IMR-90 (cell line): ENCODE measurements at regions not wholly inside any gene's neighbourhood (a gene's known extent, or its start where the extent isn't known, plus 50 kb on each side); places are given as distances from the start of the nearest gene placed in this dataset.

ENCODE experiments used
- ATAC-seq: fragments of 200-7000 bp; cut with Tn5 transposase; 2 replicates; pipeline ENCODE4 v1.9.1; 2020; ENCODE audit warnings: low read depth, mild to moderate bottlenecking, moderate library complexity
- BruUV-seq: library from RNA; stranded (reverse); fragments of 400-500 nt; replicated peaks from 2 replicates; lab custom pipeline; 2021; lab: Mats Ljungman, UMichigan
- CTCF ChIA-PET: fragments of 300-600 bp; formaldehyde crosslinking; extraction: SDS; loops from one replicate; lab custom pipeline; 2021; ENCODE audit warnings: antibody characterized with exemption; lab: Yijun Ruan, JAX
- POLR2A ChIA-PET: fragments of 300-600 bp; sonication (Branson Sonifier 250); formaldehyde crosslinking; loops from one replicate; lab custom pipeline; 2022; ENCODE audit warnings: antibody characterized with exemption; ENCODE audit not compliant: unreplicated experiment; lab: Charles Lee
- DNase-seq: peaks from one replicate; pipeline ENCODE4 v3.0.0; 2013
- H2AFZ ChIP-seq: replicated peaks from 2 replicates; pipeline ENCODE3; 2013; ENCODE audit warnings: low read length, mild to moderate bottlenecking; ENCODE audit not compliant: poor library complexity
- H2AK5ac ChIP-seq: 2 replicates; pipeline ENCODE4 v1.6.1; 2013; ENCODE audit warnings: low read depth, low read length, inconsistent platforms
- H2AK9ac ChIP-seq: replicated peaks from 2 replicates; pipeline ENCODE3; 2013; ENCODE audit warnings: mild to moderate bottlenecking, low read depth, low read length, moderate library complexity; ENCODE audit not compliant: poor library complexity
- H2BK120ac ChIP-seq: 2 replicates; pipeline ENCODE4 v1.6.1; 2013; ENCODE audit warnings: low read depth, low read length, inconsistent platforms
- H2BK15ac ChIP-seq: 3 replicates; pipeline ENCODE4 v1.6.1; 2013; ENCODE audit warnings: low read depth, low read length, inconsistent platforms
- H2BK20ac ChIP-seq: 2 replicates; pipeline ENCODE4 v1.6.1; 2013; ENCODE audit warnings: low read depth, mild to moderate bottlenecking, inconsistent platforms, low read length, moderate library complexity
- H2BK5ac ChIP-seq: 2 replicates; pipeline ENCODE4 v1.6.1; 2013; ENCODE audit warnings: mild to moderate bottlenecking, low read depth, low read length, inconsistent platforms; ENCODE audit not compliant: poor library complexity, severe bottlenecking
- H3K14ac ChIP-seq: replicated peaks from 2 replicates; pipeline ENCODE4 v1.6.1; 2013; ENCODE audit warnings: low read depth, low read length, inconsistent platforms
- H3K18ac ChIP-seq: 2 replicates; pipeline ENCODE4 v1.6.1; 2013; ENCODE audit warnings: low read depth, low read length, control low read depth
- H3K23ac ChIP-seq: 2 replicates; pipeline ENCODE4 v1.6.1; 2013; ENCODE audit warnings: low read depth, low read length, inconsistent platforms
- H3K27ac ChIP-seq: 2 replicates; pipeline ENCODE4 v1.5.1; 2013; ENCODE audit warnings: mild to moderate bottlenecking, control low read depth, low read length; ENCODE audit not compliant: insufficient read depth
- H3K27me3 ChIP-seq: 2 replicates; pipeline ENCODE4 v1.6.1; 2013; ENCODE audit warnings: low read length; ENCODE audit not compliant: control insufficient read depth, insufficient read depth
- H3K36me3 ChIP-seq: 2 replicates; pipeline ENCODE4 v1.6.1; 2013; ENCODE audit warnings: low read length, mixed read lengths; ENCODE audit not compliant: control insufficient read depth, insufficient read depth
- H3K4ac ChIP-seq: 2 replicates; pipeline ENCODE4 v1.6.1; 2013; ENCODE audit warnings: low read depth, low read length, inconsistent platforms
- H3K4me1 ChIP-seq: 2 replicates; pipeline ENCODE4 v1.6.1; 2013; ENCODE audit warnings: low read length, mixed read lengths; ENCODE audit not compliant: control insufficient read depth, insufficient read depth
- H3K4me2 ChIP-seq: 2 replicates; pipeline ENCODE4 v1.6.1; 2013; ENCODE audit warnings: low read depth, mild to moderate bottlenecking, control low read depth, low read length, moderate library complexity
- H3K4me3 ChIP-seq: 2 replicates; pipeline ENCODE4 v1.5.1; 2013; ENCODE audit warnings: low read depth, mild to moderate bottlenecking, control low read depth, low read length, moderate library complexity; ENCODE audit not compliant: insufficient read depth
- H3K56ac ChIP-seq: 2 replicates; pipeline ENCODE4 v1.6.1; 2013; ENCODE audit warnings: low read length, inconsistent platforms; ENCODE audit not compliant: insufficient read depth; ENCODE audit errors: extremely low read depth
- H3K79me1 ChIP-seq, 2 experiments: 2 replicates each; pipeline ENCODE4 v1.6.1; 2013; ENCODE audit warnings: low read length in 2 of 2, inconsistent platforms in 1 of 2, low read depth in 1 of 2
- H3K9ac ChIP-seq: 2 replicates; pipeline ENCODE4 v1.6.1; 2013; ENCODE audit warnings: low read depth, low read length, control low read depth
- H3K9me1 ChIP-seq: 2 replicates; pipeline ENCODE4 v1.6.1; 2013; ENCODE audit warnings: low read length, inconsistent platforms; ENCODE audit not compliant: insufficient read depth
- H3K9me3 ChIP-seq: 2 replicates; pipeline ENCODE4 v1.6.1; 2013; ENCODE audit warnings: low read length; ENCODE audit not compliant: control insufficient read depth, insufficient read depth
- H4K20me1 ChIP-seq: 2 replicates; pipeline ENCODE4 v1.6.1; 2013; ENCODE audit warnings: low read length, inconsistent platforms; ENCODE audit not compliant: insufficient read depth
- H4K5ac ChIP-seq: 2 replicates; pipeline ENCODE4 v1.6.1; 2013; ENCODE audit warnings: mild to moderate bottlenecking, low read depth, low read length, control low read depth
- H4K8ac ChIP-seq, 2 experiments: 2 replicates each; pipeline ENCODE4 v1.6.1; 2013; ENCODE audit warnings: low read depth in 2 of 2, low read length in 2 of 2, control low read depth in 1 of 2, inconsistent platforms in 1 of 2
- H4K91ac ChIP-seq: 2 replicates; pipeline ENCODE4 v1.6.1; 2013; ENCODE audit warnings: low read depth, low read length, inconsistent platforms; ENCODE audit not compliant: insufficient read depth
- BHLHE40 ChIP-seq: fragments of 150-350 bp; IDR thresholded peaks from 2 replicates; pipeline ENCODE4 v1.6.1; 2016; ENCODE audit warnings: mild to moderate bottlenecking, low read depth, low read length
- CEBPB ChIP-seq: IDR thresholded peaks from 2 replicates; pipeline ENCODE4 v1.6.1; 2012; ENCODE audit warnings: low read depth, low read length, improper control_type of control experiment
- CHD1 ChIP-seq: IDR thresholded peaks from 2 replicates; pipeline ENCODE4 v1.6.1; 2012; ENCODE audit warnings: low read depth, low read length, improper control_type of control experiment
- CTCF ChIP-seq: conservative IDR thresholded peaks from 2 replicates; pipeline ENCODE4 v1.5.1; 2012; ENCODE audit warnings: mild to moderate bottlenecking, low read depth, low read length, improper control_type of control experiment
- ELK1 ChIP-seq: fragments of 150-350 bp; IDR thresholded peaks from 2 replicates; pipeline ENCODE4 v1.6.1; 2016; ENCODE audit warnings: low read depth, mild to moderate bottlenecking, low read length, moderate library complexity, borderline replicate concordance
- FOS ChIP-seq: fragments of 150-350 bp; IDR thresholded peaks from 2 replicates; pipeline ENCODE4 v1.6.1; 2016; ENCODE audit warnings: low read depth, low read length
- MAFK ChIP-seq: IDR thresholded peaks from 2 replicates; pipeline ENCODE4 v1.6.1; 2012; ENCODE audit warnings: low read depth, low read length, improper control_type of control experiment
- MAZ ChIP-seq: IDR thresholded peaks from 2 replicates; pipeline ENCODE4 v1.6.1; 2012; ENCODE audit warnings: low read depth, mild to moderate bottlenecking, low read length, improper control_type of control experiment, moderate library complexity, borderline replicate concordance
- MXI1 ChIP-seq: IDR thresholded peaks from 2 replicates; pipeline ENCODE4 v1.6.1; 2012; ENCODE audit warnings: low read depth, mild to moderate bottlenecking, low read length, moderate library complexity, borderline replicate concordance
- NFE2L2 ChIP-seq: fragments of 150-350 bp; IDR thresholded peaks from 2 replicates; pipeline ENCODE4 v1.6.1; 2016; ENCODE audit warnings: low read depth, mild to moderate bottlenecking, low read length
- POLR2A ChIP-seq: IDR thresholded peaks from 2 replicates; pipeline ENCODE4 v1.6.1; 2012; ENCODE audit warnings: mild to moderate bottlenecking, low read depth, low read length
- RAD21 ChIP-seq: IDR thresholded peaks from 2 replicates; pipeline ENCODE4 v1.6.1; 2012; ENCODE audit warnings: low read length, improper control_type of control experiment
- RCOR1 ChIP-seq: IDR thresholded peaks from 2 replicates; pipeline ENCODE4 v1.6.1; 2012; ENCODE audit warnings: mild to moderate bottlenecking, low read length, improper control_type of control experiment; ENCODE audit not compliant: insufficient replicate concordance
- RFX5 ChIP-seq: IDR thresholded peaks from 2 replicates; pipeline ENCODE4 v1.8.0; 2012; ENCODE audit warnings: low read depth, mild to moderate bottlenecking, low read length, moderate library complexity
- SMC3 ChIP-seq: fragments of 150-350 bp; IDR thresholded peaks from 2 replicates; pipeline ENCODE4 v1.6.1; 2016; ENCODE audit warnings: low read depth, mild to moderate bottlenecking, antibody characterized with exemption, low read length, moderate library complexity
- USF2 ChIP-seq: fragments of 150-350 bp; IDR thresholded peaks from 2 replicates; pipeline ENCODE4 v1.6.1; 2017; ENCODE audit warnings: mild to moderate bottlenecking, antibody characterized with exemption, low read length, low read depth
- WGBS, 2 experiments: methylation state at CpG; one replicate each; pipeline versions ENCODE4 v1.1.5 to v1.1.7; 2013; ENCODE audit warnings: missing lambda C conversion rate in 2 of 2; ENCODE audit not compliant: insufficient read length in 1 of 2; ENCODE audit errors: extremely low coverage in 2 of 2; 5-methylcytosine and 5-hydroxymethylcytosine counted together
- dilution Hi-C: fragments of 300-500 bp; cut with HindIII; formaldehyde crosslinking; loops from one replicate; pipeline ENCODE4 v1.14.3; 2018; ENCODE audit warnings: low sequenced_read_pairs; ENCODE audit not compliant: unreplicated experiment
- in situ Hi-C: fragments of 300-500 bp; cut with MboI; formaldehyde crosslinking; loops from 3 replicates; pipeline ENCODE4 v1.14.3; 2019; ENCODE audit warnings: low sequenced_read_pairs, inconsistent platforms, mixed read lengths
- intact Hi-C: fragments of 100-400 bp; cut with micrococcal nuclease; formaldehyde crosslinking; loops from 2 replicates; pipeline ENCODE4 v1.10.0; 2022

GRCh38 chr6:122081921-122082320, 317.5 kb upstream of the HSF2 start:
- Histone ChIP-seq H3K79me1 (no peaks in the 10 kb centered on the region), H4K5ac (no peak overlapping the region), H3K56ac (no peak overlapping the region), H3K4me3 (no peak overlapping the region), H2BK15ac (no peak overlapping the region), H3K27me3 (no peaks in the 10 kb centered on the region; the same call in 1 of the 2 replicates), H3K14ac (no peak overlapping the region), H3K9ac (no peak overlapping the region), H2BK5ac (no peak overlapping the region), H3K36me3 (no peaks in the 10 kb centered on the region), H4K20me1 (no peaks in the 10 kb centered on the region), H3K9me1 (no peaks in the 10 kb centered on the region), H3K27ac (no peak overlapping the region), H2AK9ac (no peak overlapping the region), H2AFZ (peak overlapping the region; percentile 32), H2BK120ac (no peak overlapping the region), H2AK5ac (no peak overlapping the region), H3K4ac (no peak overlapping the region), H3K4me1 (no peaks in the 10 kb centered on the region), H3K9me3 (no peaks in the 10 kb centered on the region), H3K4me2 (peak overlapping the region; percentile 13; the same call in 1 of the 2 replicates), H2BK20ac (no peak overlapping the region), H4K8ac (no peak overlapping the region), H3K23ac (no peak overlapping the region), H4K91ac (no peak overlapping the region), H3K18ac (no peak overlapping the region)
- DNase-seq: no peak
- in situ Hi-C loops (no loop called here), intact Hi-C loops (no loop called here), dilution Hi-C loops (no loop called here)
- ChIA-PET CTCF (no interaction called here), POLR2A (no interaction called here)
- BruUV-seq: no TSS peak
- TF ChIP-seq RCOR1: no peak
- no peak for TF ChIP-seq ELK1
- TF ChIP-seq RFX5: no peak
- TF ChIP-seq MAFK: no peak
- no peak for TF ChIP-seq SMC3
- TF ChIP-seq MAZ: no peak
- TF ChIP-seq NFE2L2: no peak
- no peak for TF ChIP-seq FOS
- TF ChIP-seq USF2: no peak
- TF ChIP-seq CHD1: no peak
- no peak for TF ChIP-seq MXI1
- TF ChIP-seq POLR2A: no peak
- no peak for TF ChIP-seq CTCF
- TF ChIP-seq BHLHE40: no peak
- no peak for TF ChIP-seq RAD21
- TF ChIP-seq CEBPB: no peak
- ATAC-seq: no peak
- 75% methylated on average over 3 of the region's 5 CpGs; no CpG with 5 or more reads in 1 of the 2 experiments for WGBS, 2 experiments
